ENCODE measurements at regions not wholly inside any gene's neighbourhood (a gene's known extent, or its start where the extent isn't known, plus 50 kb on each side); places are given as distances from the start of the nearest gene placed in this dataset.

DNA sequence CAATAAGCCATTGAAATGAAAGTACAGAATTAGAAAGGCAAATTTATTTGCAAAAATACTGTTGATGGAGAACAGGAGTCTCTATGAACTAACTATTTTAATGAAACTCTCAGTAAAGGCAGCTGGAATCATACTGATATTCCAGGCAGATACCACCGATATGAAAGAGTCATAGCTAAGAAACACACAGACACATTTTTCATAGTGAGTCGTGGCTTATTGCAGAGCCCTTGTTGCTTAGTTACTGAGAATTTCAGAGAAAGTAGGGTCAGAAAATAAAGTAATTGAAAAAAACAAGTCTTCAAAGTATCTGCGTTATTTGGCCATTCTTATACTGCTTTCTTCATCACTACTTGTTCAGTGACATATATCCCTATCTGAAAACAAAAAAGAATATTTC is 1890.9 kb downstream of the PCDH9 start:
- Histone ChIP-seq H3K36me3 (ENCODE audit: control insufficient read depth, insufficient read depth, low read length) (no peaks in the 10 kb centered on the region), H4K91ac (ENCODE audit: insufficient read depth, low read depth, low read length) (no peak overlapping the region), H3K56ac (ENCODE audit: extremely low read depth, insufficient read depth, low read length) (no peak overlapping the region), H3K4me2 (ENCODE audit: low read depth, low read length) (no peak overlapping the region), H3K18ac (ENCODE audit: low read depth, low read length) (no peak overlapping the region), H3K4ac (ENCODE audit: low read depth, low read length) (no peak overlapping the region), H3K27ac (ENCODE audit: insufficient read depth, low read length) (no peak overlapping the region), H3K79me1 (ENCODE audit: low read depth in 1 of 2, low read length in 2 of 2) (no peaks in the 10 kb centered on the region), H2AK9ac (replicated peaks; ENCODE audit: low read depth, low read length, poor library complexity) (no peak overlapping the region), H2BK120ac (ENCODE audit: low read depth, low read length) (no peak overlapping the region), H3K9me3 (ENCODE audit: control insufficient read depth, insufficient read depth, low read length) (no peaks in the 10 kb centered on the region), H4K8ac (ENCODE audit: low read depth in 2 of 2, low read length in 2 of 2) (no peak overlapping the region), H3K14ac (replicated peaks; ENCODE audit: low read depth, low read length) (no peak overlapping the region), H3K4me1 (ENCODE audit: control insufficient read depth, insufficient read depth, low read length) (peaks cover 10% of the 10 kb centered on the region), H2BK15ac (ENCODE audit: low read depth, low read length) (no peak overlapping the region), H4K5ac (ENCODE audit: low read depth, low read length) (no peak overlapping the region), H2BK20ac (ENCODE audit: low read depth, low read length) (no peak overlapping the region), H2AFZ (replicated peaks; ENCODE audit: low read length, poor library complexity) (no peak overlapping the region), H3K9ac (ENCODE audit: low read depth, low read length) (no peak overlapping the region), H4K20me1 (ENCODE audit: insufficient read depth, low read length) (no peaks in the 10 kb centered on the region), H2BK5ac (ENCODE audit: low read depth, low read length, poor library complexity, severe bottlenecking) (no peak overlapping the region), H3K23ac (ENCODE audit: low read depth, low read length) (no peak overlapping the region), H3K4me3 (ENCODE audit: insufficient read depth, low read depth, low read length) (no peak overlapping the region), H3K9me1 (ENCODE audit: insufficient read depth, low read length) (peaks cover 7% of the 10 kb centered on the region; the same call in 1 of the 2 replicates), H2AK5ac (ENCODE audit: low read depth, low read length) (no peak overlapping the region), H3K27me3 (ENCODE audit: control insufficient read depth, insufficient read depth, low read length) (no peaks in the 10 kb centered on the region)
- CTCF ChIA-PET, result no interaction called here
- TF ChIP-seq SMC3 (IDR thresholded peaks at IDR 0.05; ENCODE audit: low read depth, low read length) (no peak), MAFK (IDR thresholded peaks at IDR 0.05; ENCODE audit: low read depth, low read length) (no peak), RFX5 (IDR thresholded peaks at IDR 0.05; ENCODE audit: low read depth, low read length) (no peak), CEBPB (IDR thresholded peaks at IDR 0.05; ENCODE audit: low read depth, low read length) (peak; percentile 17; the same call in 1 of the 2 replicates), CHD1 (IDR thresholded peaks at IDR 0.05; ENCODE audit: low read depth, low read length) (no peak), MAZ (IDR thresholded peaks at IDR 0.05; ENCODE audit: borderline replicate concordance, low read depth, low read length) (no peak), RAD21 (IDR thresholded peaks at IDR 0.05; ENCODE audit: low read length) (no peak)
- intact Hi-C loops (cut with micrococcal nuclease), result no loop called here
- ATAC-seq (ENCODE audit: low read depth), result no peak
- DNase-seq, result peak; percentile 59
- in situ Hi-C loops (cut with MboI; ENCODE audit: low sequenced_read_pairs), result no loop called here
- WGBS, 2 experiments (ENCODE audit: extremely low coverage in 2 of 2, insufficient read length in 1 of 2), result no CpG with 5 or more reads among the region's 3 CpGs
- POLR2A ChIA-PET (ENCODE audit: unreplicated experiment), result no interaction called here
- dilution Hi-C loops (cut with HindIII; ENCODE audit: low sequenced_read_pairs, unreplicated experiment), result no loop called here
- BruUV-seq (replicated peaks), result no TSS peak
